ENCODE measurements at regions not wholly inside any gene's neighbourhood (a gene's known extent, or its start where the extent isn't known, plus 50 kb on each side); places are given as distances from the start of the nearest gene placed in this dataset.

GRCh38 chr7:153389261-153389660, 629.7 kb downstream of the ACTR3B start:
- no peak for TF ChIP-seq CTCF (conservative IDR thresholded peaks at IDR 0.05; ENCODE audit: low read depth, low read length)
- DNase-seq (ENCODE audit: low read depth) = no peak

GRCh38 chr7:153390955-153391354, 631.4 kb downstream of the ACTR3B start:
- TF ChIP-seq CTCF (conservative IDR thresholded peaks at IDR 0.05; ENCODE audit: low read depth, low read length) = no peak
- DNase-seq (ENCODE audit: low read depth) = no peak

More at GRCh38 chr7:153389261-153389660, 629.7 kb downstream of the ACTR3B start:
- no peak overlapping the region for H3K4me3 ChIP-seq (ENCODE audit: low read depth, low read length)

GRCh38 chr7:153392726-153393125, 633.2 kb downstream of the ACTR3B start:
- no peak for DNase-seq (ENCODE audit: low read depth)
- no peak overlapping the region for H3K4me3 ChIP-seq (ENCODE audit: low read depth, low read length)
- TF ChIP-seq CTCF (conservative IDR thresholded peaks at IDR 0.05; ENCODE audit: low read depth, low read length) = no peak

More at GRCh38 chr7:153390955-153391354, 631.4 kb downstream of the ACTR3B start:
- no peak overlapping the region for H3K4me3 ChIP-seq (ENCODE audit: low read depth, low read length)

GRCh38 chr7:153393666-153394065, 634.1 kb downstream of the ACTR3B start:
- TF ChIP-seq CTCF (conservative IDR thresholded peaks at IDR 0.05; ENCODE audit: low read depth, low read length) = no peak
- H3K4me3 ChIP-seq (ENCODE audit: low read depth, low read length) = no peak overlapping the region
- no peak for DNase-seq (ENCODE audit: low read depth)

- no peak for DNase-seq (ENCODE audit: low read depth)
- no peak overlapping the region for H3K4me3 ChIP-seq (ENCODE audit: low read depth, low read length)
- TF ChIP-seq CTCF (conservative IDR thresholded peaks at IDR 0.05; ENCODE audit: low read depth, low read length) = no peak
These were observed 636.9 kb downstream of the ACTR3B start for GRCh38 chr7:153396475-153396874.

GRCh38 chr7:153397459-153397858, 637.9 kb downstream of the ACTR3B start:
- DNase-seq (ENCODE audit: low read depth) = no peak
- no peak for TF ChIP-seq CTCF (conservative IDR thresholded peaks at IDR 0.05; ENCODE audit: low read depth, low read length)
- no peak overlapping the region for H3K4me3 ChIP-seq (ENCODE audit: low read depth, low read length)

GRCh38 chr7:153397906-153398305, 638.4 kb downstream of the ACTR3B start:
- no peak for DNase-seq (ENCODE audit: low read depth)
- no peak overlapping the region for H3K4me3 ChIP-seq (ENCODE audit: low read depth, low read length)
- TF ChIP-seq CTCF (conservative IDR thresholded peaks at IDR 0.05; ENCODE audit: low read depth, low read length) = no peak
